ENCODE measurements at regions not wholly inside any gene's neighbourhood (a gene's known extent, or its start where the extent isn't known, plus 50 kb on each side); places are given as distances from the start of the nearest gene placed in this dataset.

GRCh38 chr6:19036196-19036555 is 649.0 kb downstream of the RNF144B start:
- FAIRE-seq = no peak
- no peak for DNase-seq
- Histone ChIP-seq H3K27ac (no peak overlapping the region), H3K4me1 (peaks cover 0 to 8% (median 0%) of the 10 kb centered on the region in 3 donors), H3K4me3 (no peak overlapping the region), H3K9me3 (no peaks in the 10 kb centered on the region), H3K36me3 (no peaks in the 10 kb centered on the region), H3K27me3 (no peaks in the 10 kb centered on the region)
- intact Hi-C loops (cut with DNase I) = no loop called here
- ATAC-seq = no peak
- 73 to 82% methylated on average over 2 of the region's 2 CpGs for WGBS, 2 donors
- no peak for TF ChIP-seq CTCF (IDR thresholded peaks at IDR 0.05)

- no peak overlapping the region for H3K27ac ChIP-seq
- TF ChIP-seq CTCF (IDR thresholded peaks at IDR 0.05) = no peak
- ATAC-seq = no peak
- WGBS, 2 donors = 73 to 84% methylated on average over 4 of the region's 4 CpGs
- FAIRE-seq = no peak
- H3K4me1 ChIP-seq = peaks cover 0 to 2% (median 0%) of the 10 kb centered on the region in 3 donors
- no peaks in the 10 kb centered on the region for H3K27me3 ChIP-seq
- no peaks in the 10 kb centered on the region for H3K36me3 ChIP-seq
- H3K9me3 ChIP-seq = no peaks in the 10 kb centered on the region
- no peak overlapping the region for H3K4me3 ChIP-seq
- DNase-seq = no peak
- intact Hi-C loops (cut with DNase I) = no loop called here
Measured at GRCh38 chr6:19037607-19038006, 650.5 kb downstream of the RNF144B start.

DNA sequence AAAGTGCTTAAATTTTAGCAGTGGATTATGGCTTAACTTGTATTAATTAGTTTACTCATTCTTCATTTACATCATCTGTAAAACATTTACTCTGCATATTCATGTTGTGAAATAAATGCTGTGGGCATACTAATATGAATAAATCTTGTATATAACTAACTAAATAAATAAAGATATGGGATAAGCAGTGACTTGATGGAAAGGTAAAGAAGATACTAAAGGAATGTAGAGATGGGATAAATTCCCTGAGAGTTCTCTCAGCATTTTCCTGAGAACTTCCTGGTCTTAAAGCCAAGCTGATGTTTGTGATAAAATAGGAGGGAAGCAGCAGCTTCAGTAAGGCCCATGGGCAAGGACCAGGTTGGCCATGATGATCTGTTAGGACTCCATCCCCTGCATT is 652.1 kb downstream of the RNF144B start:
- no peak overlapping the region for H3K27ac ChIP-seq
- H3K4me1 ChIP-seq = no peaks in the 10 kb centered on the region
- H3K9me3 ChIP-seq = no peaks in the 10 kb centered on the region
- DNase-seq (no peak), ATAC-seq (no peak), FAIRE-seq (no peak)
- intact Hi-C loops (cut with DNase I) = no loop called here
- no peaks in the 10 kb centered on the region for H3K27me3 ChIP-seq
- H3K4me3 ChIP-seq = no peak overlapping the region
- TF ChIP-seq CTCF (IDR thresholded peaks at IDR 0.05) = no peak
- H3K36me3 ChIP-seq = no peaks in the 10 kb centered on the region

GRCh38 chr6:19041906-19042305 is 654.8 kb downstream of the RNF144B start:
- Histone ChIP-seq H3K4me1 (no peaks in the 10 kb centered on the region), H3K4me3 (no peak overlapping the region), H3K27me3 (no peaks in the 10 kb centered on the region), H3K9me3 (no peaks in the 10 kb centered on the region), H3K36me3 (no peaks in the 10 kb centered on the region), H3K27ac (no peak overlapping the region)
- FAIRE-seq (no peak), DNase-seq (no peak), ATAC-seq (no peak)
- intact Hi-C loops (cut with DNase I) = no loop called here
- no peak for TF ChIP-seq CTCF (IDR thresholded peaks at IDR 0.05)
- 80 to 82% methylated on average over 6 of the region's 6 CpGs for WGBS, 2 donors

DNA sequence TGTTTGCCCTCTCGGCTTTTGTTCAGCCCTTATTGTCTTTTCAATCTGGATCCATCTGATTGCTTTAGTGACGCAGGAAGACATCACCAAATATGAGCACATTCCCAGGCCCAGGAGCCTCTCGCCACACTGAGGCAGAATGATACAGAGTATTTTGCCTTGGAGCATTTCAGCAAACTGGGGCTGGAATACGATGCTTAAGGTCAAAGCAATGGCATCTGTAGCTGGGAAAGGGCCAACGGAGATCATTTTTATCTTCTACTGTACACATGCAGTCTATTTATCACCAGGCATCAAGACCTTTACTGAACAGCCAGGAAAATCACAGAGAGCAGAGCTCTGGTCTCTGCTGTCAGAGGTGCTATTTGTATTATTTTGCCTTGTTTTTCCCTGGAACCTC is 655.3 kb downstream of the RNF144B start:
- H3K4me3 ChIP-seq = no peak overlapping the region
- H3K4me1 ChIP-seq = no peaks in the 10 kb centered on the region
- FAIRE-seq (no peak), ATAC-seq (no peak), DNase-seq (no peak)
- TF ChIP-seq CTCF (IDR thresholded peaks at IDR 0.05) = no peak
- intact Hi-C loops (cut with DNase I) = no loop called here
- H3K27me3 ChIP-seq = no peaks in the 10 kb centered on the region
- H3K36me3 ChIP-seq = no peaks in the 10 kb centered on the region
- no peaks in the 10 kb centered on the region for H3K9me3 ChIP-seq
- WGBS, 2 donors = 55 to 58% methylated on average over 5 of the region's 5 CpGs
- no peak overlapping the region for H3K27ac ChIP-seq
